OCI-LY1 (cell line): ENCODE measurements at regions not wholly inside any gene's neighbourhood (a gene's known extent, or its start where the extent isn't known, plus 50 kb on each side); places are given as distances from the start of the nearest gene placed in this dataset.

Experiments
- H2AFZ ChIP-seq: fragments of 200-600 bp; sonication (generic), shearing (Covaris generic); 2 replicates; pipeline ENCODE4 v1.6.0; 2014; ENCODE audit warnings: antibody characterized with exemption, mild to moderate bottlenecking, low read length
- H3F3A ChIP-seq: fragments of 200-600 bp; sonication (generic), shearing (Covaris generic); 2 replicates; pipeline ENCODE4 v1.6.0; 2014; ENCODE audit warnings: mild to moderate bottlenecking, antibody characterized with exemption, low read length, moderate library complexity; ENCODE audit not compliant: insufficient read depth
- H3K27ac ChIP-seq: fragments of 200-600 bp; sonication (generic); 2 replicates; pipeline ENCODE4 v1.5.1; 2014; ENCODE audit warnings: low read length, mixed run types, mild to moderate bottlenecking, low read depth; ENCODE audit not compliant: poor library complexity, severe bottlenecking
- H3K27me3 ChIP-seq: fragments of 200-600 bp; sonication (generic); 2 replicates; pipeline ENCODE4 v1.6.0; 2014; ENCODE audit warnings: antibody characterized with exemption, mild to moderate bottlenecking, low read length, moderate library complexity; ENCODE audit not compliant: insufficient read depth
- H3K36me3 ChIP-seq: fragments of 200-600 bp; sonication (generic); 2 replicates; pipeline ENCODE4 v1.6.1; 2014; ENCODE audit warnings: mild to moderate bottlenecking, antibody characterized with exemption, low read length, moderate library complexity, mixed read lengths; ENCODE audit not compliant: insufficient read depth
- H3K4me1 ChIP-seq: fragments of 200-600 bp; sonication (generic); 2 replicates; pipeline ENCODE4 v1.5.1; 2014; ENCODE audit warnings: mild to moderate bottlenecking, low read length, moderate library complexity; ENCODE audit not compliant: insufficient read depth, severe bottlenecking
- H3K4me2 ChIP-seq: fragments of 200-600 bp; sonication (generic), shearing (Covaris generic); 2 replicates; pipeline ENCODE4 v1.6.1; 2014; ENCODE audit warnings: low read length
- H3K4me3 ChIP-seq: fragments of 200-600 bp; sonication (generic); 2 replicates; pipeline ENCODE4 v1.5.1; 2014; ENCODE audit warnings: low read length, low read depth, mild to moderate bottlenecking, mixed read lengths; ENCODE audit not compliant: poor library complexity, severe bottlenecking
- H3K79me2 ChIP-seq: fragments of 200-600 bp; shearing (Covaris generic); 2 replicates; pipeline ENCODE4 v1.6.1; 2016; ENCODE audit warnings: mixed run types, low read length, mixed read lengths; ENCODE audit not compliant: insufficient read depth
- H3K9ac ChIP-seq: fragments of 200-600 bp; sonication (generic), shearing (Covaris generic); 2 replicates; pipeline ENCODE4 v1.6.1; 2014; ENCODE audit warnings: mild to moderate bottlenecking, low read length, mixed read lengths
- H3K9me2 ChIP-seq: fragments of 200-600 bp; sonication (generic), shearing (Covaris generic); 2 replicates; pipeline ENCODE4 v1.6.1; 2014; ENCODE audit warnings: low read depth, mild to moderate bottlenecking, low read length, mixed read lengths
- H3K9me3 ChIP-seq: fragments of 200-600 bp; shearing (Covaris generic); 2 replicates; pipeline ENCODE4 v1.6.1; 2014; ENCODE audit warnings: low read length, mixed read lengths
- H4K20me1 ChIP-seq: fragments of 200-600 bp; sonication (generic), shearing (Covaris generic); 2 replicates; pipeline ENCODE4 v1.6.0; 2016; ENCODE audit warnings: mild to moderate bottlenecking, low read length; ENCODE audit not compliant: insufficient read depth
- CTCF ChIP-seq: fragments of 200-600 bp; sonication (generic), shearing (Covaris generic); IDR thresholded peaks from 2 replicates; pipeline ENCODE4 v1.5.1; 2017; ENCODE audit warnings: mild to moderate bottlenecking, antibody characterized with exemption, low read length, moderate library complexity, mixed read lengths
- EZH2 ChIP-seq: fragments of 200-600 bp; sonication (generic), shearing (Covaris generic); IDR thresholded peaks from 2 replicates; pipeline ENCODE4 v1.8.0; 2017; ENCODE audit warnings: borderline replicate concordance, mixed run types, mild to moderate bottlenecking, antibody characterized with exemption, low read length, moderate library complexity, mixed read lengths

- Histone ChIP-seq H3K79me2 (no peaks in the 10 kb centered on the region), H3K36me3 (no peaks in the 10 kb centered on the region), H3K27me3 (no peaks in the 10 kb centered on the region), H3K9me2 (no peaks in the 10 kb centered on the region), H4K20me1 (no peaks in the 10 kb centered on the region), H3K9ac (no peak overlapping the region), H3K4me1 (no peaks in the 10 kb centered on the region), H3K4me2 (no peak overlapping the region), H3K27ac (no peak overlapping the region), H3K9me3 (no peaks in the 10 kb centered on the region), H3K4me3 (no peak overlapping the region), H2AFZ (no peak overlapping the region), H3F3A (no peaks in the 10 kb centered on the region)
- no peak for TF ChIP-seq EZH2
- no peak for TF ChIP-seq CTCF
Observed at GRCh38 chr12:61857968-61858367, 402.2 kb upstream of the USP15 start.

GRCh38 chr12:61860451-61860850, 399.8 kb upstream of the USP15 start:
- no peaks in the 10 kb centered on the region for H3K9me3 ChIP-seq
- H3K4me3 ChIP-seq: no peak overlapping the region
- H3K36me3 ChIP-seq: no peaks in the 10 kb centered on the region
- no peak overlapping the region for H2AFZ ChIP-seq
- H3K27me3 ChIP-seq: no peaks in the 10 kb centered on the region
- H3K9ac ChIP-seq: no peak overlapping the region
- H3K4me2 ChIP-seq: no peak overlapping the region
- no peaks in the 10 kb centered on the region for H3K9me2 ChIP-seq
- no peaks in the 10 kb centered on the region for H3K79me2 ChIP-seq
- no peaks in the 10 kb centered on the region for H3K4me1 ChIP-seq
- TF ChIP-seq CTCF (no peak), EZH2 (no peak)
- H4K20me1 ChIP-seq: no peaks in the 10 kb centered on the region
- H3F3A ChIP-seq: no peaks in the 10 kb centered on the region
- H3K27ac ChIP-seq: no peak overlapping the region

GRCh38 chr12:61862986-61863385, 397.2 kb upstream of the USP15 start:
- no peak overlapping the region for H3K4me3 ChIP-seq
- H4K20me1 ChIP-seq: no peaks in the 10 kb centered on the region
- H3K9me2 ChIP-seq: no peaks in the 10 kb centered on the region
- H3K27me3 ChIP-seq: no peaks in the 10 kb centered on the region
- no peaks in the 10 kb centered on the region for H3K79me2 ChIP-seq
- H3K36me3 ChIP-seq: no peaks in the 10 kb centered on the region
- no peak overlapping the region for H2AFZ ChIP-seq
- no peak overlapping the region for H3K9ac ChIP-seq
- no peaks in the 10 kb centered on the region for H3F3A ChIP-seq
- H3K4me1 ChIP-seq: no peaks in the 10 kb centered on the region
- H3K9me3 ChIP-seq: no peaks in the 10 kb centered on the region
- H3K4me2 ChIP-seq: no peak overlapping the region
- TF ChIP-seq EZH2 (no peak), CTCF (no peak)
- no peak overlapping the region for H3K27ac ChIP-seq
